CD8-positive, alpha-beta memory T cell (primary cell): ENCODE measurements at regions not wholly inside any gene's neighbourhood (a gene's known extent, or its start where the extent isn't known, plus 50 kb on each side); places are given as distances from the start of the nearest gene placed in this dataset.

Source experiments
- CTCF ChIA-PET: fragments of 350-600 bp; sonication (Branson Sonifier 250); formaldehyde crosslinking; loops from one replicate; lab custom pipeline; 2021; ENCODE audit warnings: antibody characterized with exemption; lab: Charles Lee
- POLR2A ChIA-PET: fragments of 350-600 bp; sonication (Branson Sonifier 250); formaldehyde crosslinking; loops from one replicate; lab custom pipeline; 2021; ENCODE audit warnings: antibody characterized with exemption; lab: Charles Lee
- DNase-seq, 5 donors: peaks; one replicate each; pipeline versions ENCODE4 v3.0.0 to v3.0.0-alpha.2; 2020 to 2022; ENCODE audit warnings: mixed read lengths in 1 of 5
- H3K27ac ChIP-seq: one replicate; pipeline ENCODE4 v1.7.0; 2013; ENCODE audit warnings: low read depth, mild to moderate bottlenecking, low read length, moderate library complexity
- H3K27me3 ChIP-seq: 2 replicates; pipeline ENCODE4 v1.7.0; 2013; ENCODE audit warnings: low read length, mild to moderate bottlenecking; ENCODE audit not compliant: insufficient read depth, poor library complexity, severe bottlenecking
- H3K36me3 ChIP-seq: 2 replicates; pipeline ENCODE4 v1.7.0; 2013; ENCODE audit warnings: mild to moderate bottlenecking, low read length, moderate library complexity; ENCODE audit not compliant: insufficient read depth
- H3K4me1 ChIP-seq: 2 replicates; pipeline ENCODE4 v1.7.0; 2013; ENCODE audit warnings: mild to moderate bottlenecking, low read length, moderate library complexity; ENCODE audit not compliant: insufficient read depth
- H3K4me3 ChIP-seq: 2 replicates; pipeline ENCODE4 v1.7.0; 2013; ENCODE audit warnings: mild to moderate bottlenecking, low read length
- H3K9me3 ChIP-seq: 2 replicates; pipeline ENCODE4 v1.7.0; 2013; ENCODE audit warnings: mild to moderate bottlenecking, low read length
- H3K27ac Mint-ChIP-seq, 8 donors: one replicate each; pipeline ENCODE4 v1.8.0; 2020 to 2021; ENCODE audit warnings: mixed read lengths in 8 of 8, mild to moderate bottlenecking in 6 of 8, inconsistent platforms in 3 of 8, moderate library complexity in 3 of 8
- H3K27me3 Mint-ChIP-seq, 2 donors: one replicate each; pipeline ENCODE4 v1.8.0; 2020 to 2021; ENCODE audit warnings: mixed read lengths in 2 of 2, mild to moderate bottlenecking in 1 of 2, moderate library complexity in 1 of 2
- H3K36me3 Mint-ChIP-seq, 3 donors: one replicate each; pipeline ENCODE4 v1.8.0; 2020 to 2021; ENCODE audit warnings: mixed read lengths in 3 of 3, inconsistent platforms in 1 of 3, mild to moderate bottlenecking in 1 of 3
- H3K4me1 Mint-ChIP-seq, 3 donors: one replicate each; pipeline ENCODE4 v1.8.0; 2020 to 2021; ENCODE audit warnings: mixed read lengths in 3 of 3, inconsistent platforms in 1 of 3, mild to moderate bottlenecking in 1 of 3
- H3K4me3 Mint-ChIP-seq, 7 donors: one replicate each; pipeline ENCODE4 v1.8.0; 2020 to 2021; ENCODE audit warnings: mixed read lengths in 7 of 7, mild to moderate bottlenecking in 6 of 7, moderate library complexity in 4 of 7, inconsistent platforms in 2 of 7
- H3K9me3 Mint-ChIP-seq, 5 donors: one replicate each; pipeline ENCODE4 v1.8.0; 2020 to 2022; ENCODE audit warnings: mixed read lengths in 5 of 5, mild to moderate bottlenecking in 3 of 5, moderate library complexity in 2 of 5, inconsistent platforms in 1 of 5

DNA sequence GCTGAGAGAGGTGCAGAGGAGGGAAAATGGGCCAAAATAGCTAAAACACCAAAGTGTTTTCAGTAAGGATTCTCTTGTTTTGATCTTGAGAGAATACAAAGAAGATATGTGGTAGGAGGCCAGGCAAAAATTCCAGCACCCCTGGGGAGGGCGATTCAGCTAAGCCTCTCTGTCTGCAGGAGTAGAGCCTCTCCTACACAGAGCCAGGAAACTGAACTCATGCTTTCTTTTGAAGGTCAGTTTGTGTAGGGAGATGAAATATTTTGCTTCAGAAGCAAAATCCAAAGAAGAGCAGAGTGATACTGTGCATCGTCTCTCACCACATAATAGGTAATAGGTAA is 565.0 kb downstream of the FGF9 start:
- Histone ChIP-seq H3K4me3 (no peak overlapping the region), H3K36me3 (no peaks in the 10 kb centered on the region), H3K4me1 (peaks cover 5% of the 10 kb centered on the region), H3K27me3 (no peaks in the 10 kb centered on the region), H3K9me3 (no peaks in the 10 kb centered on the region), H3K27ac (no peak overlapping the region)
- POLR2A ChIA-PET = no interaction called here
- no peak for DNase-seq
- H3K4me1 Mint-ChIP-seq = peaks cover 14 to 27% (median 15%) of the 10 kb centered on the region in 3 donors
- H3K9me3 Mint-ChIP-seq = no peaks in the 10 kb centered on the region
- CTCF ChIA-PET = no interaction called here
- H3K36me3 Mint-ChIP-seq = no peaks in the 10 kb centered on the region
- peaks cover 0 to 3% of the 10 kb centered on the region in 2 donors for H3K27me3 Mint-ChIP-seq
- H3K4me3 Mint-ChIP-seq = no peak overlapping the region
- peak overlapping the region in 1 of 8 donors; percentile 13 for H3K27ac Mint-ChIP-seq

DNA sequence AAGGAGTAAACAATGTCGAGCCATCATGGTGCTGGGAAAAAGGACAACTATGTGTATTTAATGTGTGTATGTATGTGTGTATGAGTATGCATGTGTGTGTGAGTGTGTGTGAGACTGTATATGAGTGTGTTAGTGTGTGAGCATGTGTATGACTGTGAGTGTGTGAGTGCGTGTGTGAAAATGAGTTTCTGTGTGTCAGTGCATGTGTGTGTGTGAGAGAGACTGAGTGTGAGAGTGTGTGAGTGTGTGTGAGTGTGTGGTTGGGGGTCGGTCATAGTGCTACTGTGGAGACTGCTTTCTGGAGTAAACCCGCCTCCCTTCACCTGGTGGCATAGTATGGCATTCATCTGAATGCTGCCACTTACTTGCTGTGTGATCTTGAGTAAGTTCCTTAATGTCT is 567.4 kb downstream of the FGF9 start:
- peaks cover 6 to 15% (median 6%) of the 10 kb centered on the region in 3 donors for H3K4me1 Mint-ChIP-seq
- no peaks in the 10 kb centered on the region for H3K9me3 Mint-ChIP-seq
- Histone ChIP-seq H3K4me3 (no peak overlapping the region), H3K36me3 (no peaks in the 10 kb centered on the region), H3K27me3 (no peaks in the 10 kb centered on the region), H3K9me3 (no peaks in the 10 kb centered on the region), H3K27ac (no peak overlapping the region), H3K4me1 (peaks cover 5% of the 10 kb centered on the region)
- no peak for DNase-seq
- ChIA-PET POLR2A (no interaction called here), CTCF (no interaction called here)
- no peak overlapping the region for H3K4me3 Mint-ChIP-seq
- peaks cover 0 to 2% of the 10 kb centered on the region in 2 donors for H3K27me3 Mint-ChIP-seq
- H3K27ac Mint-ChIP-seq = no peak overlapping the region
- H3K36me3 Mint-ChIP-seq = no peaks in the 10 kb centered on the region

DNA sequence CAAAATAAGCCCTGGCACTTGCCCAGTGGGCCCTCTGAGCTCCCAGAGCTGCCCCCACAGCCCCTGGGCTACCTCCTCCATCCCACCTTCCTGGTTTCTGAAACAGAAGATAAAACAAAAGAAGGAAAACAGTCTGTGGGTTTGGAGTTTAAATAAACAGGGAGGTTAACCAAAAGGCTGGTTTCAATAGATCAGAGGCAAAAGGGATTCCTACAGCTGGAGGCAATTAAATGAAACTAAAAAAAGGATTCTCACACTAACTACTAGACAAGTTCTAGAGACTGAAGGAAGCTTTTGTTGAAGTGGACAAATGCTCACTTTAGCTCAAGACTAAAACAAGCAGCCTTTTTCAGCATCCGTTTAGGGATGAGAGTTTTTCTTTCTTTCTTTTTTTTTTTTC is 569.8 kb downstream of the FGF9 start:
- Histone ChIP-seq H3K4me1 (peaks cover 2% of the 10 kb centered on the region), H3K4me3 (no peak overlapping the region), H3K9me3 (no peaks in the 10 kb centered on the region), H3K27ac (no peak overlapping the region), H3K36me3 (no peaks in the 10 kb centered on the region), H3K27me3 (no peaks in the 10 kb centered on the region)
- Mint-ChIP-seq H3K27ac (no peak overlapping the region), H3K27me3 (peaks cover 0 to 2% of the 10 kb centered on the region in 2 donors), H3K4me1 (peaks cover 0 to 13% (median 2%) of the 10 kb centered on the region in 3 donors), H3K9me3 (no peaks in the 10 kb centered on the region), H3K4me3 (no peak overlapping the region), H3K36me3 (no peaks in the 10 kb centered on the region)
- POLR2A ChIA-PET = no interaction called here
- CTCF ChIA-PET = no interaction called here
- no peak for DNase-seq

DNA sequence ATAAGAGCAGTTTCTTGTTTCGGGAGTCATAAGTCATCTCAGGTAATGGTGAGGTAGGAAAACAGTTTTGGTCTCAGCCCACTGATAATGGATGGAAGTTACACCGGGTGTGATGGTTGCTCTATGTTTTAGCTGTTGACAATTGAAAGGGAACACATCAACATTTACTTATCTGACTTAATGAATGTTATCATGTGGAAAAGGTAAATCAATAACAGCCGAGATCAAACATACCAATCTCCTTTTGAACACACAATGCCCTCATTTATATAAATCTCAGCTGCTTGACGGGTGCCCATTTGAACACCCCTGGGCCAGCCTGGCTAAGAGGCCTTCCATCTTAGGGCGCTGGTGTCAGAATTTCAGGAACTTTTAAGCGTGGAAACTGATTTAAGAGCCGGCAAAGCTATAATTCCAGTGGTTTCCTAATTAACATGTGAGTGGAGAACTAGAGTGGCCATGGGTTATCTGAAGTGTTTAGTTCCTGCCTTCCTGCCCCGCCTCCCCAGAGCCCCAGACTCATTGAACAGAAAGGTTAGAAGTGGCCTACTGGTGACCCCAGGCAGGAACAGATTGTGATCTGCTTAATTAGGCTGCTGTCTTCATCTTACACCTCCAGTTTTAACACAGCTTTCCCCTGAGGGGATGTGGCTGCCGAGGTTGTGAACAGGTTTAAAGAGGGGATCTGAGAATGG is 572.7 kb downstream of the FGF9 start:
- Histone ChIP-seq H3K36me3 (no peaks in the 10 kb centered on the region), H3K4me1 (no peaks in the 10 kb centered on the region), H3K27ac (no peak overlapping the region), H3K9me3 (no peaks in the 10 kb centered on the region), H3K4me3 (no peak overlapping the region), H3K27me3 (no peaks in the 10 kb centered on the region)
- ChIA-PET POLR2A (no interaction called here), CTCF (no interaction called here)
- no peak for DNase-seq
- H3K9me3 Mint-ChIP-seq = no peaks in the 10 kb centered on the region
- H3K4me1 Mint-ChIP-seq = peaks cover 0 to 10% (median 5%) of the 10 kb centered on the region in 3 donors
- peaks cover 0 to 2% of the 10 kb centered on the region in 2 donors for H3K27me3 Mint-ChIP-seq
- no peak overlapping the region for H3K27ac Mint-ChIP-seq
- no peaks in the 10 kb centered on the region for H3K36me3 Mint-ChIP-seq
- no peak overlapping the region for H3K4me3 Mint-ChIP-seq

DNA sequence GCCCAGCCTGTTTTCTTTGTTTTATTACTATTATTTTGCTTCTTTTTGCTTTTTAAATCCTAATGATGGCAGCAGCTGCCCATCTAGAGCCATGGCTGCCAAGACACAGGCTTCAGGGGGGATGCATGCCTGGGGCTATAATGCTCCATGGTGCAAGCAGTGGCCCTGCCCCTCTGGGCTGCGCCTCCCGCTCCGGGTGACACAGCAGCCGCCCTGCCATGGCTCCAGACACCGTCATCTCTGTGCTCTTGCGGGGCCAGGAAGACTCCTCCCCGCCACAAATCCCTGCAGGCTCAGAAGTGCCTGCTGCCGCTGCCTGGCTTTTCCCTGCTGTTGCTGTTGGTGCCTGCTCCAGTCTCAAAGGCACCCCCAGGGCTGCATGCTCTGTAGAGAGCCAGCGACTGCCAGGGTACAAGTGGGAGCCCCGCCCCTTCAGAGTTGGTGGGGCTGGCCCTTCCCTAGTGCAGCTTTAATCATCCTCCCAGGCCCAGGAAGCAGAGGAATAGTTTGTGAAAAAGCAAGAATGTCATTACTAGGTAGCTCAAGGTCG is 581.5 kb downstream of the FGF9 start:
- peaks cover 3 to 5% (median 5%) of the 10 kb centered on the region in 3 donors for H3K4me1 Mint-ChIP-seq
- H3K27ac Mint-ChIP-seq = no peak overlapping the region
- no peaks in the 10 kb centered on the region for H3K36me3 Mint-ChIP-seq
- H3K4me3 Mint-ChIP-seq = no peak overlapping the region
- no peak for DNase-seq
- Histone ChIP-seq H3K27me3 (no peaks in the 10 kb centered on the region), H3K9me3 (no peaks in the 10 kb centered on the region), H3K36me3 (no peaks in the 10 kb centered on the region), H3K4me3 (no peak overlapping the region), H3K4me1 (no peaks in the 10 kb centered on the region), H3K27ac (no peak overlapping the region)
- CTCF ChIA-PET = no interaction called here
- POLR2A ChIA-PET = no interaction called here
- no peaks in the 10 kb centered on the region for H3K9me3 Mint-ChIP-seq
- no peaks in the 10 kb centered on the region for H3K27me3 Mint-ChIP-seq

DNA sequence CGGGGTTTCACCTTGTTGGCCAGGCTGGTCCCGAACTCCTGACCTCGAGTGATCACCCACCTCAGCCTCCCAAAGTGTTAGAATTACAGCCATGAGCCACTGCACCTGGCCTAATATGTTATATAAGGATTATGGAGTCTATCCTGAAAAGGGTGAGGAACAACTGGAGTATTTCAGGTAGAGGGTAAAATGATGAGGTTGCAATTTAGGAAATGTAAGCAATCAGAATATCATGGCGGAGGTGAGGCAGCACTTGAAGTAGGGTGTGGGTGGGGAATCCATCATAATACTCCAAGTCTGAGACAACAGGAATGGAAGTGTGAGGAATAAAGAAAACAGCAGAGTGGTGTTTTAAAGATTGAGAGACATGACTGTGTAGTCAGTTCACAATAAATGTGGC is 582.2 kb downstream of the FGF9 start:
- Mint-ChIP-seq H3K9me3 (no peaks in the 10 kb centered on the region), H3K4me1 (peaks cover 3 to 5% (median 5%) of the 10 kb centered on the region in 3 donors), H3K27ac (no peak overlapping the region), H3K27me3 (no peaks in the 10 kb centered on the region), H3K36me3 (no peaks in the 10 kb centered on the region), H3K4me3 (no peak overlapping the region)
- ChIA-PET CTCF (interaction anchor here (0.6 kb wide), 1 partner anchor 1136 kb away, joined by 3 read pairs; no protein-coding TSS in a partner anchor), POLR2A (no interaction called here)
- Histone ChIP-seq H3K27ac (no peak overlapping the region), H3K27me3 (no peaks in the 10 kb centered on the region), H3K9me3 (no peaks in the 10 kb centered on the region), H3K36me3 (no peaks in the 10 kb centered on the region), H3K4me3 (no peak overlapping the region), H3K4me1 (no peaks in the 10 kb centered on the region)
- DNase-seq = no peak

DNA sequence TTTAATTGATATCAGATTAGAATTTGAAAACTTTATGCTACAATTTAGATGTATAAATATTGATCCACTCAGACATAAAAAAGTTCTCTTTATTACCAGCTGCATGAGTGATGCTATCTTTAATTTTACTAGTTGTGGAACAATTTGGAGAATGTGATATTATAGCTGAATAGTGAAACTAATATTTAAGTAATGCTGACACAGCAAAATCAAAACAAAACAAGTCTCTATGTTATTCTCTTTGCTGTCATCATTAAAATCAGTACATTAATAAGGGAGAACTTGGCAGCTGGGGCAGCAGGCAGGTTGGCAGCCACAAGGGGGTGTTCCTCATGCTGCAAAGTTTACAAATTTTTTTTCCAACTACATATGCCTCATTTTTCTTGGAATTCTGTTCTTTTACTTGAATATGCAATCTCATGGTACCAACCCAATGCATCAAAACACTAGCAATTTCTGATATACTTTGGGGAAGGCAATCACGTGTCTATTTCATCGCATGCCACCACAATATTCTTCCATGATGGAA is 585.3 kb downstream of the FGF9 start:
- no peak overlapping the region for H3K4me3 Mint-ChIP-seq
- Histone ChIP-seq H3K27ac (no peak overlapping the region), H3K9me3 (no peaks in the 10 kb centered on the region), H3K4me1 (no peaks in the 10 kb centered on the region), H3K36me3 (no peaks in the 10 kb centered on the region), H3K27me3 (no peaks in the 10 kb centered on the region), H3K4me3 (no peak overlapping the region)
- H3K27ac Mint-ChIP-seq = no peak overlapping the region
- H3K27me3 Mint-ChIP-seq = no peaks in the 10 kb centered on the region
- H3K9me3 Mint-ChIP-seq = peaks cover 0 to 3% (median 0%) of the 10 kb centered on the region in 5 donors
- H3K4me1 Mint-ChIP-seq = peaks cover 0 to 7% (median 3%) of the 10 kb centered on the region in 3 donors
- ChIA-PET POLR2A (no interaction called here), CTCF (interaction anchor here (0.7 kb wide), 1 partner anchor 1196 kb away, joined by 3 read pairs; no protein-coding TSS in a partner anchor)
- H3K36me3 Mint-ChIP-seq = peaks cover 0 to 6% (median 0%) of the 10 kb centered on the region in 3 donors
- no peak for DNase-seq
